PFSK-1 (cell line): ENCODE measurements at regions not wholly inside any gene's neighbourhood (a gene's known extent, or its start where the extent isn't known, plus 50 kb on each side); places are given as distances from the start of the nearest gene placed in this dataset.

Experiments used
- FOXP2 ChIP-seq: optimal IDR thresholded peaks from 2 replicates; pipeline ENCODE3; 2011; ENCODE audit warnings: borderline replicate concordance, control low read depth, inconsistent platforms; ENCODE audit not compliant: insufficient read depth; ENCODE audit errors: extremely low read length, extremely low read depth
- POLR2AphosphoS5 ChIP-seq: IDR thresholded peaks from 2 replicates; pipeline ENCODE4 v1.6.1; 2012; ENCODE audit warnings: low read depth, mild to moderate bottlenecking, control low read depth, low read length, moderate library complexity
- REST ChIP-seq, 2 experiments: IDR thresholded peaks; 2 replicates each; pipeline versions ENCODE4 v1.6.1 to v1.8.0; 2011 to 2012; ENCODE audit warnings: low read depth in 2 of 2, low read length in 2 of 2, control low read depth in 1 of 2, inconsistent platforms in 1 of 2, mild to moderate bottlenecking in 1 of 2, moderate library complexity in 1 of 2; ENCODE audit not compliant: insufficient read depth in 1 of 2
- SIN3A ChIP-seq: IDR thresholded peaks from 2 replicates; pipeline ENCODE4 v1.6.1; 2012; ENCODE audit warnings: mild to moderate bottlenecking, low read length, moderate library complexity, borderline replicate concordance; ENCODE audit not compliant: insufficient read depth
- TAF1 ChIP-seq: IDR thresholded peaks from 2 replicates; pipeline ENCODE4 v1.6.1; 2012; ENCODE audit warnings: low read length, control low read depth, borderline replicate concordance; ENCODE audit not compliant: insufficient read depth

GRCh38 chr11:37203006-37203405 is 605.0 kb upstream of the RAG2 start:
- TF ChIP-seq SIN3A (no peak), POLR2AphosphoS5 (no peak), TAF1 (no peak), REST (IDR thresholded peaks at IDR 0.05; ENCODE audit: insufficient read depth in 1 of 2, low read depth in 2 of 2, low read length in 2 of 2) (no peak), FOXP2 (no peak)

GRCh38 chr11:37199082-37199481 is 601.0 kb upstream of the RAG2 start:
- no peak for TF ChIP-seq REST (IDR thresholded peaks at IDR 0.05; ENCODE audit: insufficient read depth in 1 of 2, low read depth in 2 of 2, low read length in 2 of 2)
- no peak for TF ChIP-seq POLR2AphosphoS5
- no peak for TF ChIP-seq FOXP2
- no peak for TF ChIP-seq SIN3A
- no peak for TF ChIP-seq TAF1

DNA sequence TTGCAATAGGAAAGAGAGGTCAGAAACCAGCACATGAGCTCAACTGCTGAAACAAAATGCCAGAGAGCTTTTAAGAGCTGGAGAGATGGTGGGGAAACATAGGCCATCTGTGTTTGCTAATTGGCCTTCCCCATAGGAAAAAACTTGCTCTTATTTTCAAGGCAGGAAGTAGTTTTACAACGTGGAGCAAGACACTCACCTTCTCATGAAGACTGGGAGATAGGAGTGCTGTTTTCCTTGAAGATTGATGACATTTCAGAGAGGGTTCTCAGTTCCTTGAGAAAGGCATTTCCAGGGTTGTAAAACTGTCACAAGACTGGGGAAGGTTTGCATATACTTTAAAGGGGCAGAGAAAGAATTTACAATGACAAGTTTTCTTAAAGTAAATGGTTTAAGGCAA is 586.3 kb upstream of the RAG2 start:
- TF ChIP-seq POLR2AphosphoS5 (no peak), SIN3A (no peak), REST (IDR thresholded peaks at IDR 0.05; ENCODE audit: insufficient read depth in 1 of 2, low read depth in 2 of 2, low read length in 2 of 2) (no peak), FOXP2 (no peak), TAF1 (no peak)

DNA sequence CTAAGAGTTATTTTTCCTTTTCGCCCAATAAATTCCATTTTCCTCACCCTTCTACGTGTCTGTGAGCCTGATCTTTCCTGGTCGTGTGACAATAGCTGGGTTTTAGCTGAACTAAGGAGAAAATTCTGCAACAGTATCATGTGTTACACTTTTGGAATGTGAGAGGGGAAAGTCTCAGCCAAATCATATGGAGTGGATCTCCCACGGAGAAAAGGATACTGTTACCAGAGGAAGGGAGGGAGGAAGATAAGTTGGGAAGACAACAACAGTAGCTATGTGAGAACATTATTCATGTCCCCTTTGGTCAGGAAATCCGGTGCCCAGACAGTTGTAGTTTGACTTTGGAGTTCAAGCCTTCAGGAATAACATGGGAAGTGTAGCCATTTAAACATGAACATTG is 584.0 kb upstream of the RAG2 start:
- TF ChIP-seq TAF1 = no peak
- no peak for TF ChIP-seq REST (IDR thresholded peaks at IDR 0.05; ENCODE audit: insufficient read depth in 1 of 2, low read depth in 2 of 2, low read length in 2 of 2)
- no peak for TF ChIP-seq FOXP2
- TF ChIP-seq POLR2AphosphoS5 = no peak
- TF ChIP-seq SIN3A = no peak

- TF ChIP-seq REST (IDR thresholded peaks at IDR 0.05; ENCODE audit: insufficient read depth in 1 of 2, low read depth in 2 of 2, low read length in 2 of 2) (no peak), TAF1 (no peak), SIN3A (no peak), FOXP2 (no peak), POLR2AphosphoS5 (no peak)
These were observed 579.7 kb upstream of the RAG2 start for GRCh38 chr11:37177721-37178120.
